HCT116 (cell line): ENCODE measurements at regions not wholly inside any gene's neighbourhood (a gene's known extent, or its start where the extent isn't known, plus 50 kb on each side); places are given as distances from the start of the nearest gene placed in this dataset.

Experiments
- ATAC-seq: fragments of 200-7000 bp; cut with Tn5 transposase; 2 replicates; pipeline ENCODE4 v1.9.1; 2020; ENCODE audit warnings: mild to moderate bottlenecking, moderate library complexity
- BruUV-seq: library from RNA; stranded (reverse); fragments of 400-500 nt; replicated peaks from 2 replicates; lab custom pipeline; 2021; lab: Mats Ljungman, UMichigan
- CTCF ChIA-PET: fragments of 300-600 bp; sonication (Branson Sonifier 250); formaldehyde crosslinking; loops from one replicate; lab custom pipeline; 2021; ENCODE audit warnings: antibody characterized with exemption; lab: Charles Lee
- POLR2A ChIA-PET: fragments of 300-600, 350-600 bp; sonication (Branson Sonifier 250); formaldehyde crosslinking; loops from one replicate; lab custom pipeline; 2021; ENCODE audit warnings: antibody characterized with exemption; lab: Charles Lee
- RAD21 ChIA-PET, 2 experiments: fragments of 300-600 bp; sonication (Branson Sonifier 250); formaldehyde crosslinking; loops; one replicate each; lab custom pipeline; 2023; ENCODE audit warnings: low total read pairs in 2 of 2; ENCODE audit not compliant: uncharacterized antibody in 2 of 2, unreplicated experiment in 2 of 2, low non-redundant PET in 1 of 2; lab: Charles Lee
- DNase-seq: peaks from one replicate; pipeline ENCODE4 v3.0.0-alpha.2; 2010; ENCODE audit warnings: low read depth, low spot score
- H2AFZ ChIP-seq: fragments of 200-600 bp; shearing (Covaris generic), sonication (generic); 2 replicates; pipeline ENCODE4 v1.6.1; 2017; ENCODE audit warnings: low read depth, mixed run types, mixed read lengths, antibody characterized with exemption, low read length; ENCODE audit not compliant: poor library complexity, severe bottlenecking
- H3K27ac ChIP-seq: 2 replicates; pipeline ENCODE4 v1.5.1; 2012; ENCODE audit warnings: low read depth, low read length
- H3K27me3 ChIP-seq: fragments of 200-600 bp; sonication (generic); 2 replicates; pipeline ENCODE4 v1.6.1; 2016; ENCODE audit warnings: mixed run types, low read length, mixed read lengths; ENCODE audit not compliant: insufficient read depth
- H3K36me3 ChIP-seq, 2 experiments: fragments of 200-500 bp in 1 of 2; fragments of 200-600 bp in 1 of 2; sonication (Bioruptor generic) in 1 of 2; sonication (generic) in 1 of 2; 2 replicates each; pipeline versions ENCODE4 v1.5.1 to v1.6.1; 2014 to 2016; ENCODE audit warnings: low read length in 2 of 2, inconsistent platforms in 1 of 2, mixed read lengths in 1 of 2, mixed run types in 1 of 2; ENCODE audit not compliant: insufficient read depth in 2 of 2, control insufficient read depth in 1 of 2
- H3K4me1 ChIP-seq, 2 experiments: fragments of 200-600 bp in 1 of 2; sonication (generic) in 1 of 2; 2 replicates each; pipeline versions ENCODE4 v1.5.1 to v1.6.1; 2012 to 2017; ENCODE audit warnings: low read length in 2 of 2, inconsistent platforms in 1 of 2, mild to moderate bottlenecking in 1 of 2, mixed read lengths in 1 of 2, mixed run types in 1 of 2, moderate library complexity in 1 of 2; ENCODE audit not compliant: insufficient read depth in 2 of 2, control insufficient read depth in 1 of 2
- H3K4me2 ChIP-seq: fragments of 200-600 bp; sonication (generic); 2 replicates; pipeline ENCODE4 v1.6.1; 2017; ENCODE audit warnings: mixed run types, low read length, mixed read lengths
- H3K4me3 ChIP-seq, 2 experiments: fragments of 200-600 bp in 1 of 2; sonication (generic) in 1 of 2; replicated peaks in 1 of 2; 2 replicates each; pipeline ENCODE4 v1.5.1; 2011 to 2016; ENCODE audit warnings: low read length in 2 of 2, control low read depth in 1 of 2, low read depth in 1 of 2, mild to moderate bottlenecking in 1 of 2, mixed read lengths in 1 of 2, mixed run types in 1 of 2
- H3K79me2 ChIP-seq: fragments of 200-600 bp; sonication (generic); 2 replicates; pipeline ENCODE4 v1.6.1; 2017; ENCODE audit warnings: mild to moderate bottlenecking, mixed run types, low read length, moderate library complexity, mixed read lengths; ENCODE audit not compliant: insufficient read depth
- H3K9ac ChIP-seq: fragments of 200-600 bp; sonication (generic); 2 replicates; pipeline ENCODE4 v1.6.1; 2016; ENCODE audit warnings: low read length, mixed read lengths
- H3K9me2 ChIP-seq: fragments of 200-600 bp; sonication (generic), shearing (Covaris generic); 2 replicates; pipeline ENCODE4 v1.6.1; 2017; ENCODE audit warnings: mixed run types, mild to moderate bottlenecking, moderate library complexity; ENCODE audit not compliant: insufficient read depth
- H3K9me3 ChIP-seq, 2 experiments: fragments of 200-500 bp in 1 of 2; fragments of 200-600 bp in 1 of 2; sonication (Bioruptor generic) in 1 of 2; sonication (generic) in 1 of 2; 2 replicates each; pipeline ENCODE4 v1.6.1; 2014 to 2017; ENCODE audit warnings: low read length in 2 of 2, mixed read lengths in 2 of 2, inconsistent platforms in 1 of 2, low read depth in 1 of 2, mild to moderate bottlenecking in 1 of 2, mixed run types in 1 of 2, moderate library complexity in 1 of 2; ENCODE audit not compliant: control insufficient read depth in 1 of 2, insufficient read depth in 1 of 2
- H4K20me1 ChIP-seq: fragments of 200-600 bp; sonication (generic), shearing (Covaris generic); 2 replicates; pipeline ENCODE4 v1.6.1; 2017; ENCODE audit warnings: mixed run types, mild to moderate bottlenecking, moderate library complexity; ENCODE audit not compliant: insufficient read depth
- ATF3 ChIP-seq: IDR thresholded peaks from 2 replicates; pipeline ENCODE4 v1.6.1; 2012
- CBX3 ChIP-seq: IDR thresholded peaks from 2 replicates; pipeline ENCODE4 v1.6.1; 2012; ENCODE audit warnings: low read depth
- CEBPB ChIP-seq: IDR thresholded peaks from 2 replicates; pipeline ENCODE4 v1.6.1; 2012; ENCODE audit warnings: low read depth
- EGR1 ChIP-seq: IDR thresholded peaks from 2 replicates; pipeline ENCODE4 v1.6.1; 2012; ENCODE audit warnings: low read depth
- EZH2phosphoT487 ChIP-seq: fragments of 200-600 bp; IDR thresholded peaks from 2 replicates; pipeline ENCODE4 v1.6.1; 2018; ENCODE audit warnings: antibody characterized with exemption, borderline replicate concordance
- FOSL1 ChIP-seq: IDR thresholded peaks from 2 replicates; pipeline ENCODE4 v1.6.1; 2012; ENCODE audit warnings: low read depth
- JUND ChIP-seq: IDR thresholded peaks from 2 replicates; pipeline ENCODE4 v1.6.1; 2012
- MAX ChIP-seq: IDR thresholded peaks from 2 replicates; pipeline ENCODE4 v1.6.1; 2012
- POLR2A ChIP-seq: IDR thresholded peaks from 2 replicates; pipeline ENCODE4 v1.7.0; 2011; ENCODE audit warnings: borderline replicate concordance; ENCODE audit not compliant: insufficient read depth, insufficient read length; ENCODE audit errors: extremely low read depth
- POLR2AphosphoS5 ChIP-seq: IDR thresholded peaks from 2 replicates; pipeline ENCODE4 v1.6.1; 2011; ENCODE audit warnings: mild to moderate bottlenecking, low read depth, low read length, moderate library complexity
- RAD21 ChIP-seq: IDR thresholded peaks from 2 replicates; pipeline ENCODE4 v1.6.1; 2012; ENCODE audit warnings: low read depth, mild to moderate bottlenecking
- REST ChIP-seq: IDR thresholded peaks from 2 replicates; pipeline ENCODE4 v1.6.1; 2012; ENCODE audit warnings: low read depth
- SP1 ChIP-seq: IDR thresholded peaks from 2 replicates; pipeline ENCODE4 v1.6.1; 2012; ENCODE audit warnings: low read depth
- SRF ChIP-seq: IDR thresholded peaks from 2 replicates; pipeline ENCODE4 v1.6.1; 2012; ENCODE audit warnings: low read depth
- TCF7L2 ChIP-seq: IDR thresholded peaks from 2 replicates; pipeline ENCODE4 v1.7.0; 2011; ENCODE audit warnings: borderline replicate concordance, inconsistent platforms; ENCODE audit not compliant: insufficient read depth, insufficient read length; ENCODE audit errors: extremely low read depth
- YY1 ChIP-seq: IDR thresholded peaks from 2 replicates; pipeline ENCODE4 v1.6.1; 2011; ENCODE audit warnings: low read length, low read depth, moderate library complexity, mild to moderate bottlenecking; ENCODE audit not compliant: insufficient replicate concordance; ENCODE audit errors: extremely low read depth
- ZBTB33 ChIP-seq: IDR thresholded peaks from 2 replicates; pipeline ENCODE4 v1.6.1; 2011; ENCODE audit warnings: mild to moderate bottlenecking, low read length, moderate library complexity; ENCODE audit not compliant: insufficient replicate concordance; ENCODE audit errors: extremely low read depth
- ZNF274 ChIP-seq: fragments of 200-500 bp; sonication (Bioruptor generic); IDR thresholded peaks from 2 replicates; pipeline ENCODE4 v1.6.1; 2014; ENCODE audit warnings: mild to moderate bottlenecking, low read depth, low read length, inconsistent platforms
- intact Hi-C: fragments of 100-400 bp; cut with micrococcal nuclease; formaldehyde crosslinking; loops from 2 replicates; pipeline ENCODE4 v1.10.0; 2022

- ATAC-seq, result no peak
- H3K79me2 ChIP-seq, result no peaks in the 10 kb centered on the region
- intact Hi-C loops, result no loop called here
- no peaks in the 10 kb centered on the region for H3K27me3 ChIP-seq
- H3K4me2 ChIP-seq, result no peak overlapping the region
- POLR2A ChIA-PET, result no interaction called here
- H3K9me2 ChIP-seq, result no peaks in the 10 kb centered on the region
- no peaks in the 10 kb centered on the region for H4K20me1 ChIP-seq
- RAD21 ChIA-PET, result no interaction called here
- H3K27ac ChIP-seq, result no peak overlapping the region
- H2AFZ ChIP-seq, result no peak overlapping the region
- no peaks in the 10 kb centered on the region for H3K9me3 ChIP-seq
- TF ChIP-seq SP1 (no peak), REST (no peak), CEBPB (no peak), ZNF274 (no peak), TCF7L2 (no peak), ATF3 (no peak), SRF (no peak), POLR2A (no peak), ZBTB33 (no peak), FOSL1 (no peak), RAD21 (no peak), EZH2phosphoT487 (no peak), JUND (no peak), POLR2AphosphoS5 (no peak), MAX (no peak), CBX3 (no peak), EGR1 (no peak), YY1 (no peak)
- TF ChIP-seq, all 23 proteins: peak for 0
- no peak overlapping the region for H3K9ac ChIP-seq
- no peaks in the 10 kb centered on the region for H3K4me1 ChIP-seq
- no peak for DNase-seq
- no TSS peak for BruUV-seq
- H3K4me3 ChIP-seq, result no peak overlapping the region
- CTCF ChIA-PET, result no interaction called here
- no peaks in the 10 kb centered on the region for H3K36me3 ChIP-seq
These were observed 896.0 kb downstream of the MCTP2 start for GRCh38 chr15:95127356-95127755.
